ENCODE measurements at regions not wholly inside any gene's neighbourhood (a gene's known extent, or its start where the extent isn't known, plus 50 kb on each side); places are given as distances from the start of the nearest gene placed in this dataset.

GRCh38 chr18:59048378-59048777 lies 91.3 kb upstream of the SEC11C start:
- no peak for ATAC-seq
- TF ChIP-seq CREB5 (CRISPR knock-in tag; IDR thresholded peaks at IDR 0.05; ENCODE audit: low read depth) = no peak
- no peak for TF ChIP-seq ZFP30 (CRISPR knock-in tag; IDR thresholded peaks at IDR 0.05)
- TF ChIP-seq PPARA (CRISPR knock-in tag; IDR thresholded peaks at IDR 0.05; ENCODE audit: borderline replicate concordance) = no peak
- TF ChIP-seq ARNTL (CRISPR knock-in tag; IDR thresholded peaks at IDR 0.05; ENCODE audit: borderline replicate concordance, low read depth) = no peak
- no peak for TF ChIP-seq OSR1 (CRISPR knock-in tag; IDR thresholded peaks at IDR 0.05)
- no peak for TF ChIP-seq TOX (CRISPR knock-in tag; IDR thresholded peaks at IDR 0.05; ENCODE audit: borderline replicate concordance)
- no peak for TF ChIP-seq BACH2 (CRISPR knock-in tag; IDR thresholded peaks at IDR 0.05; ENCODE audit: borderline replicate concordance)
- TF ChIP-seq ISL1 (CRISPR knock-in tag; IDR thresholded peaks at IDR 0.05) = no peak
- no peak for TF ChIP-seq ESRRG (CRISPR knock-in tag; IDR thresholded peaks at IDR 0.05)
- no peak for TF ChIP-seq ZFP3 (CRISPR knock-in tag; IDR thresholded peaks at IDR 0.05)
- TF ChIP-seq ZNF8 (CRISPR knock-in tag; IDR thresholded peaks at IDR 0.05) = no peak

- no peak for ATAC-seq
- no peak for TF ChIP-seq ESRRG (CRISPR knock-in tag; IDR thresholded peaks at IDR 0.05)
These were observed 89.7 kb upstream of the SEC11C start for GRCh38 chr18:59049721-59050660.

GRCh38 chr18:59050661-59051057 lies 89.0 kb upstream of the SEC11C start:
- no peak for TF ChIP-seq ZNF565 (CRISPR knock-in tag; conservative IDR thresholded peaks at IDR 0.05; ENCODE audit: low read depth)
- TF ChIP-seq TCF4 (CRISPR knock-in tag; IDR thresholded peaks at IDR 0.05; ENCODE audit: borderline replicate concordance) = no peak
- no peak for TF ChIP-seq CSDC2 (CRISPR knock-in tag; IDR thresholded peaks at IDR 0.05)
- TF ChIP-seq ESRRG (CRISPR knock-in tag; IDR thresholded peaks at IDR 0.05) = no peak
- no peak for TF ChIP-seq TOX (CRISPR knock-in tag; IDR thresholded peaks at IDR 0.05; ENCODE audit: borderline replicate concordance)
- TF ChIP-seq CREB5 (CRISPR knock-in tag; IDR thresholded peaks at IDR 0.05; ENCODE audit: low read depth) = no peak
- TF ChIP-seq OSR1 (CRISPR knock-in tag; IDR thresholded peaks at IDR 0.05) = no peak
- no peak for ATAC-seq

- no peak for ATAC-seq
- TF ChIP-seq CSRNP3 (CRISPR knock-in tag; IDR thresholded peaks at IDR 0.05) = no peak
- TF ChIP-seq ZFP3 (CRISPR knock-in tag; IDR thresholded peaks at IDR 0.05) = no peak
- no peak for TF ChIP-seq PATZ1 (CRISPR knock-in tag; IDR thresholded peaks at IDR 0.05; ENCODE audit: borderline replicate concordance)
- TF ChIP-seq CREB5 (CRISPR knock-in tag; IDR thresholded peaks at IDR 0.05; ENCODE audit: low read depth) = no peak
- TF ChIP-seq OSR1 (CRISPR knock-in tag; IDR thresholded peaks at IDR 0.05) = no peak
- no peak for TF ChIP-seq ZNF70 (CRISPR knock-in tag; IDR thresholded peaks at IDR 0.05)
- TF ChIP-seq TCF4 (CRISPR knock-in tag; IDR thresholded peaks at IDR 0.05; ENCODE audit: borderline replicate concordance) = no peak
- TF ChIP-seq GLIS3 (CRISPR knock-in tag; IDR thresholded peaks at IDR 0.05) = no peak
- no peak for TF ChIP-seq CSDC2 (CRISPR knock-in tag; IDR thresholded peaks at IDR 0.05)
- no peak for TF ChIP-seq ZNF8 (CRISPR knock-in tag; IDR thresholded peaks at IDR 0.05)
- TF ChIP-seq ESRRG (CRISPR knock-in tag; IDR thresholded peaks at IDR 0.05) = no peak
- no peak for TF ChIP-seq ISL1 (CRISPR knock-in tag; IDR thresholded peaks at IDR 0.05)
- TF ChIP-seq ZC3H10 (CRISPR knock-in tag; IDR thresholded peaks at IDR 0.05) = no peak
- no peak for TF ChIP-seq PPARA (CRISPR knock-in tag; IDR thresholded peaks at IDR 0.05; ENCODE audit: borderline replicate concordance)
- no peak for TF ChIP-seq ZNF565 (CRISPR knock-in tag; conservative IDR thresholded peaks at IDR 0.05; ENCODE audit: low read depth)
- TF ChIP-seq TSHZ2 (CRISPR knock-in tag; IDR thresholded peaks at IDR 0.05) = no peak
- TF ChIP-seq POU6F1 (CRISPR knock-in tag; IDR thresholded peaks at IDR 0.05; ENCODE audit: borderline replicate concordance, low read depth) = no peak
These were observed 88.1 kb upstream of the SEC11C start for GRCh38 chr18:59051470-59052165.

All from SK-N-SH treated with all-trans-retinoic acid at 6 μM for 48 hours (cell line).